ENCODE measurements at regions not wholly inside any gene's neighbourhood (a gene's known extent, or its start where the extent isn't known, plus 50 kb on each side); places are given as distances from the start of the nearest gene placed in this dataset.
"Not testable (repeated sequence)": the region's sequence is repeated elsewhere in the genome, so short reads cannot be mapped to it uniquely, and the experiment has no call there.

GRCh38 chr16:52308051-52308450 lies 238.9 kb downstream of the TOX3 start:
- Mint-ChIP-seq H3K27ac (no peak overlapping the region), H3K27me3 (ENCODE audit: low read depth, poor library complexity) (peaks cover 6% of the 10 kb centered on the region), H3K4me3 (no peak overlapping the region), H3K9me3 (no peaks in the 10 kb centered on the region), H3K4me1 (no peaks in the 10 kb centered on the region), H3K36me3 (ENCODE audit: low read depth) (no peaks in the 10 kb centered on the region)
- no peak for DNase-seq
- no peak for TF ChIP-seq CTCF (IDR thresholded peaks at IDR 0.05)

GRCh38 chr16:52301026-52301425 lies 245.9 kb downstream of the TOX3 start:
- Mint-ChIP-seq H3K9me3 (peaks cover 3% of the 10 kb centered on the region), H3K27me3 (ENCODE audit: low read depth, poor library complexity) (peaks cover 4% of the 10 kb centered on the region), H3K4me3 (no peak overlapping the region), H3K27ac (no peak overlapping the region), H3K36me3 (ENCODE audit: low read depth) (no peaks in the 10 kb centered on the region), H3K4me1 (no peaks in the 10 kb centered on the region)
- DNase-seq, result no peak
- TF ChIP-seq CTCF (IDR thresholded peaks at IDR 0.05), result no peak

GRCh38 chr16:52298769-52299168 lies 248.2 kb downstream of the TOX3 start:
- Mint-ChIP-seq H3K4me3 (no peak overlapping the region), H3K27me3 (ENCODE audit: low read depth, poor library complexity) (peaks cover 7% of the 10 kb centered on the region), H3K36me3 (ENCODE audit: low read depth) (no peaks in the 10 kb centered on the region), H3K9me3 (peaks cover 3% of the 10 kb centered on the region), H3K4me1 (no peaks in the 10 kb centered on the region), H3K27ac (no peak overlapping the region)
- no peak for TF ChIP-seq CTCF (IDR thresholded peaks at IDR 0.05)
- no peak for DNase-seq

GRCh38 chr16:52296706-52297315 lies 250.1 kb downstream of the TOX3 start:
- not testable (repeated sequence) for H3K27me3 Mint-ChIP-seq (ENCODE audit: low read depth, poor library complexity); H3K36me3 Mint-ChIP-seq (ENCODE audit: low read depth); DNase-seq; H3K9me3 Mint-ChIP-seq; H3K4me1 Mint-ChIP-seq; H3K4me3 Mint-ChIP-seq; H3K27ac Mint-ChIP-seq

- no peak for TF ChIP-seq CTCF (IDR thresholded peaks at IDR 0.05)
- Mint-ChIP-seq H3K27me3 (ENCODE audit: low read depth, poor library complexity) (peaks cover 4% of the 10 kb centered on the region), H3K36me3 (ENCODE audit: low read depth) (no peaks in the 10 kb centered on the region), H3K4me3 (no peak overlapping the region), H3K4me1 (peaks cover 8% of the 10 kb centered on the region), H3K27ac (no peak overlapping the region), H3K9me3 (peaks cover 3% of the 10 kb centered on the region)
- DNase-seq, result no peak
These were observed 250.9 kb downstream of the TOX3 start for GRCh38 chr16:52296076-52296475.

GRCh38 chr16:52294660-52295059 lies 252.3 kb downstream of the TOX3 start:
- Mint-ChIP-seq H3K27ac (no peak overlapping the region), H3K9me3 (peaks cover 3% of the 10 kb centered on the region), H3K4me1 (peaks cover 8% of the 10 kb centered on the region), H3K36me3 (ENCODE audit: low read depth) (no peaks in the 10 kb centered on the region), H3K27me3 (ENCODE audit: low read depth, poor library complexity) (peaks cover 4% of the 10 kb centered on the region), H3K4me3 (no peak overlapping the region)
- TF ChIP-seq CTCF (IDR thresholded peaks at IDR 0.05), result no peak
- no peak for DNase-seq
